GM23338 (cell line): ENCODE measurements at regions not wholly inside any gene's neighbourhood (a gene's known extent, or its start where the extent isn't known, plus 50 kb on each side); places are given as distances from the start of the nearest gene placed in this dataset.

Experiments used
- ATAC-seq: fragments of 200-7000 bp; cut with Tn5 transposase; 3 replicates; pipeline ENCODE4 v1.9.1; 2020
- DNase-seq: peaks from one replicate; pipeline ENCODE4 v3.0.0-alpha.2; 2015; ENCODE audit warnings: low spot score
- H2AFZ ChIP-seq: fragments of 200-600 bp; sonication (generic); 2 replicates; pipeline ENCODE4 v1.8.0; 2016; ENCODE audit warnings: antibody characterized with exemption, mild to moderate bottlenecking, moderate library complexity
- H3F3A ChIP-seq: fragments of 200-600 bp; sonication (generic); replicated peaks from 2 replicates; pipeline ENCODE4 v1.8.0; 2017; ENCODE audit warnings: antibody characterized with exemption, mixed run types, low read depth
- H3K27ac ChIP-seq: fragments of 200-600 bp; sonication (generic); 2 replicates; pipeline ENCODE4 v1.6.1; 2016; ENCODE audit warnings: low read depth
- H3K27me3 ChIP-seq: fragments of 200-600 bp; sonication (generic); 2 replicates; pipeline ENCODE4 v1.8.0; 2016; ENCODE audit warnings: mild to moderate bottlenecking, mixed run types, moderate library complexity; ENCODE audit not compliant: insufficient read depth
- H3K36me3 ChIP-seq: fragments of 200-600 bp; sonication (generic); 2 replicates; pipeline ENCODE4 v1.8.0; 2016; ENCODE audit warnings: mild to moderate bottlenecking; ENCODE audit not compliant: insufficient read depth
- H3K4me1 ChIP-seq: fragments of 200-600 bp; sonication (generic); 2 replicates; pipeline ENCODE4 v1.8.0; 2016; ENCODE audit warnings: mild to moderate bottlenecking, moderate library complexity; ENCODE audit not compliant: insufficient read depth
- H3K4me2 ChIP-seq: fragments of 200-600 bp; sonication (generic); 2 replicates; pipeline ENCODE4 v1.7.1; 2017; ENCODE audit warnings: mixed run types
- H3K4me3 ChIP-seq: fragments of 200-600 bp; sonication (generic); 2 replicates; pipeline ENCODE4 v1.6.1; 2016; ENCODE audit warnings: mixed run types
- H3K79me2 ChIP-seq: fragments of 200-600 bp; sonication (generic); replicated peaks from 2 replicates; pipeline ENCODE4 v1.8.0; 2017; ENCODE audit warnings: mild to moderate bottlenecking; ENCODE audit not compliant: insufficient read depth
- H3K9me2 ChIP-seq: fragments of 200-600 bp; sonication (generic); 2 replicates; pipeline ENCODE4 v1.8.0; 2017; ENCODE audit not compliant: insufficient read depth
- H4K20me1 ChIP-seq: fragments of 200-600 bp; sonication (generic); replicated peaks from 2 replicates; pipeline ENCODE4 v1.8.0; 2017; ENCODE audit warnings: mild to moderate bottlenecking; ENCODE audit not compliant: insufficient read depth
- H3K27ac Mint-ChIP-seq: 2 replicates; pipeline ENCODE4 v1.8.0; 2020; ENCODE audit warnings: inconsistent platforms, mild to moderate bottlenecking, moderate library complexity, mixed read lengths
- H3K27me3 Mint-ChIP-seq: 3 replicates; pipeline ENCODE4 v1.8.0; 2022; ENCODE audit warnings: low read depth, mild to moderate bottlenecking, moderate library complexity, mixed read lengths, inconsistent platforms; ENCODE audit not compliant: insufficient read depth, poor library complexity
- H3K36me3 Mint-ChIP-seq: 3 replicates; pipeline ENCODE4 v1.8.0; 2021; ENCODE audit warnings: low read depth, mild to moderate bottlenecking, inconsistent platforms, moderate library complexity, mixed read lengths
- H3K4me1 Mint-ChIP-seq: 3 replicates; pipeline ENCODE4 v1.8.0; 2020; ENCODE audit warnings: mild to moderate bottlenecking, inconsistent platforms, mixed read lengths
- H3K4me3 Mint-ChIP-seq: 3 replicates; pipeline ENCODE4 v1.8.0; 2021; ENCODE audit warnings: moderate library complexity, mild to moderate bottlenecking, inconsistent platforms, mixed read lengths
- H3K9me3 Mint-ChIP-seq: 3 replicates; pipeline ENCODE4 v1.8.0; 2020; ENCODE audit warnings: moderate library complexity, mild to moderate bottlenecking, inconsistent platforms, mixed read lengths
- CREB1 ChIP-seq: fragments of 250-450 bp; sonication (Bioruptor Pico); IDR thresholded peaks from 2 replicates; pipeline ENCODE4 v1.5.0; 2020; ENCODE audit warnings: low read depth, mild to moderate bottlenecking, moderate library complexity
- CTCF ChIP-seq, 2 experiments: fragments of 200-600 bp in 1 of 2; sonication (generic) in 1 of 2; conservative IDR thresholded peaks; 2 replicates each; pipeline versions ENCODE4 v1.5.1 to v1.6.1; 2016 to 2017; ENCODE audit warnings: antibody characterized with exemption in 2 of 2, low read depth in 2 of 2, mild to moderate bottlenecking in 2 of 2, moderate library complexity in 1 of 2
- ETS1 ChIP-seq: IDR thresholded peaks from 2 replicates; pipeline ENCODE4 v1.6.1; 2016; ENCODE audit warnings: antibody characterized with exemption
- EZH2 ChIP-seq: fragments of 200-600 bp; sonication (generic); IDR thresholded peaks from one replicate; pipeline ENCODE4 v1.8.0; 2017; ENCODE audit warnings: antibody characterized with exemption, mild to moderate bottlenecking, low read depth; ENCODE audit not compliant: unreplicated experiment
- EZH2phosphoT487 ChIP-seq: fragments of 200-600 bp; sonication (generic); IDR thresholded peaks from one replicate; pipeline ENCODE4 v1.8.1; 2018; ENCODE audit warnings: antibody characterized with exemption; ENCODE audit not compliant: unreplicated experiment
- JUNB ChIP-seq: IDR thresholded peaks from one replicate; pipeline ENCODE4 v1.6.1; 2016; ENCODE audit warnings: antibody characterized with exemption; ENCODE audit not compliant: unreplicated experiment
- NANOG ChIP-seq: IDR thresholded peaks from 2 replicates; pipeline ENCODE4 v1.6.1; 2016; ENCODE audit warnings: antibody characterized with exemption, borderline replicate concordance
- POLR2AphosphoS5 ChIP-seq: IDR thresholded peaks from 2 replicates; pipeline ENCODE4 v1.6.1; 2016; ENCODE audit warnings: antibody characterized with exemption, low read depth
- REST ChIP-seq: IDR thresholded peaks from one replicate; pipeline ENCODE4 v1.6.1; 2018; ENCODE audit warnings: antibody characterized with exemption; ENCODE audit not compliant: unreplicated experiment
- STAT1 ChIP-seq: IDR thresholded peaks from one replicate; pipeline ENCODE4 v1.6.1; 2016; ENCODE audit warnings: antibody characterized with exemption; ENCODE audit not compliant: unreplicated experiment
- ZNF114 ChIP-seq: fragments of 250-450 bp; sonication (Bioruptor Pico); IDR thresholded peaks from 2 replicates; pipeline ENCODE4 v1.5.0; 2020; ENCODE audit warnings: mild to moderate bottlenecking, moderate library complexity
- ZNF331 ChIP-seq: fragments of 250-450 bp; sonication (Bioruptor Pico); IDR thresholded peaks from 2 replicates; pipeline ENCODE4 v1.5.0; 2020; ENCODE audit warnings: low read depth, mild to moderate bottlenecking, moderate library complexity

- no peak for TF ChIP-seq CTCF (conservative IDR thresholded peaks at IDR 0.05; ENCODE audit: low read depth in 2 of 2)
- TF ChIP-seq CREB1 (CRISPR knock-in tag): no peak
- no peak for TF ChIP-seq POLR2AphosphoS5
- no peak for TF ChIP-seq NANOG
- TF ChIP-seq JUNB: no peak
- TF ChIP-seq STAT1: no peak
- TF ChIP-seq ETS1: no peak
- no peak for TF ChIP-seq ZNF331
- TF ChIP-seq REST: no peak
These were observed 77.9 kb upstream of the CHL1 start (continued) for GRCh38 chr3:118666-119065.

- Histone ChIP-seq H4K20me1 (no peaks in the 10 kb centered on the region), H3F3A (no peaks in the 10 kb centered on the region), H3K27me3 (no peaks in the 10 kb centered on the region), H3K79me2 (no peaks in the 10 kb centered on the region), H3K4me2 (no peak overlapping the region), H3K36me3 (no peaks in the 10 kb centered on the region), H3K4me3 (no peak overlapping the region), H3K27ac (no peak overlapping the region), H2AFZ (no peak overlapping the region), H3K9me2 (no peaks in the 10 kb centered on the region), H3K4me1 (peaks cover 4% of the 10 kb centered on the region; the same call in 1 of the 2 replicates)
- peaks cover 4% of the 10 kb centered on the region for H3K27me3 Mint-ChIP-seq
- no peak overlapping the region for H3K4me3 Mint-ChIP-seq
- H3K9me3 Mint-ChIP-seq: peaks cover 64% of the 10 kb centered on the region
- DNase-seq: no peak
- no peak overlapping the region for H3K27ac Mint-ChIP-seq
- H3K4me1 Mint-ChIP-seq: no peaks in the 10 kb centered on the region
- ATAC-seq: no peak
- H3K36me3 Mint-ChIP-seq: peaks cover 25% of the 10 kb centered on the region
- TF ChIP-seq CREB1 (CRISPR knock-in tag): no peak
- TF ChIP-seq STAT1: no peak
- no peak for TF ChIP-seq EZH2phosphoT487
- no peak for TF ChIP-seq CTCF (conservative IDR thresholded peaks at IDR 0.05; ENCODE audit: low read depth in 2 of 2)
- no peak for TF ChIP-seq ZNF331
- no peak for TF ChIP-seq EZH2
- no peak for TF ChIP-seq NANOG
- TF ChIP-seq ETS1: no peak
- no peak for TF ChIP-seq POLR2AphosphoS5
- TF ChIP-seq ZNF114 (CRISPR knock-in tag): no peak
These were observed 73.2 kb upstream of the CHL1 start for GRCh38 chr3:123341-123740.
